ENCODE measurements at regions not wholly inside any gene's neighbourhood (a gene's known extent, or its start where the extent isn't known, plus 50 kb on each side); places are given as distances from the start of the nearest gene placed in this dataset.

- TF ChIP-seq, protein P1, sequence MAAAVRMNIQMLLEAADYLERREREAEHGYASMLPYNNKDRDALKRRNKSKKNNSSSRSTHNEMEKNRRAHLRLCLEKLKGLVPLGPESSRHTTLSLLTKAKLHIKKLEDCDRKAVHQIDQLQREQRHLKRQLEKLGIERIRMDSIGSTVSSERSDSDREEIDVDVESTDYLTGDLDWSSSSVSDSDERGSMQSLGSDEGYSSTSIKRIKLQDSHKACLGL (CRISPR knock-in tag; IDR thresholded peaks at IDR 0.05; ENCODE audit: borderline replicate concordance, poor library complexity, severe bottlenecking), result no peak
- no peak for TF ChIP-seq EZH2 (IDR thresholded peaks at IDR 0.05; ENCODE audit: borderline replicate concordance, low read depth, low read length)
- TF ChIP-seq TOE1 (IDR thresholded peaks at IDR 0.05; ENCODE audit: borderline replicate concordance), result no peak
- no peak for TF ChIP-seq TOE1 (CRISPR knock-in tag; IDR thresholded peaks at IDR 0.05; ENCODE audit: borderline replicate concordance, low read depth)
- no peak for TF ChIP-seq CBFB (CRISPR knock-in tag; IDR thresholded peaks at IDR 0.05)
- TF ChIP-seq RAD51 (IDR thresholded peaks at IDR 0.05; ENCODE audit: borderline replicate concordance, low read depth), result no peak
- no peak for TF ChIP-seq MYC (IDR thresholded peaks at IDR 0.05; ENCODE audit: low read depth, low read length)
- no peak for TF ChIP-seq MYC (CRISPR knock-in tag; IDR thresholded peaks at IDR 0.05; ENCODE audit: borderline replicate concordance, low read depth)
- TF ChIP-seq COPS2 (conservative IDR thresholded peaks at IDR 0.05), result no peak
- TF ChIP-seq SMARCB1 (IDR thresholded peaks at IDR 0.05; ENCODE audit: insufficient read length, low read depth), result no peak
- no peak for TF ChIP-seq MAFK (IDR thresholded peaks at IDR 0.05; ENCODE audit: low read length)
- no peak for TF ChIP-seq TCF7 (IDR thresholded peaks at IDR 0.05; ENCODE audit: borderline replicate concordance)
- no peak for TF ChIP-seq YBX1 (IDR thresholded peaks at IDR 0.05)
Measured at GRCh38 chr15:66635006-66635405, 67.0 kb upstream of the SMAD6 start.

All from K562 (cell line).